HG02798 (cell line): ENCODE measurements at regions not wholly inside any gene's neighbourhood (a gene's known extent, or its start where the extent isn't known, plus 50 kb on each side); places are given as distances from the start of the nearest gene placed in this dataset.

Experiments
- ATAC-seq: cut with Tn5 transposase; IDR thresholded peaks from one replicate; pipeline ENCODE4 v1.9.1; 2021; ENCODE audit warnings: mild to moderate bottlenecking; ENCODE audit not compliant: unreplicated experiment, poor library complexity

DNA sequence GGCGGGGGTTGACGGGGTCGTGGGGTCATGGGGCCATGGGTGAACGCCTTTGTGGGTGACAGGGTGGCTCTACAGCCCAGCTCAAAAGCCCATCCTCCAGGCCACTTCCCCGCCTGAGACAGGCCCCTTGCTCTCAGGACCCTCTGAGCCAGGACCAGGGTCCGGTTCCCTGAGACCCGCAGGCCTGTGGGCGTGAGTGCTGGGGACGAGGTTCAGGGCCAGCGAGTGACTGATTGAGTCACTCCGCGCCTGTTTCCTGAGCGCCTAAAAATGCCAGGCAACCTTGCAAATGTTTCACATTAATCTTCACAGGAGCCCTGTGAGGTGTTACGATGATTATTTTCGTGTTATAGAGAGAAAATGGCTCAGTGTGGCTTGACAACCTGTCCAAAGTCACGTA is 97.8 kb downstream of the ZNF674 start:
- no peak for ATAC-seq

DNA sequence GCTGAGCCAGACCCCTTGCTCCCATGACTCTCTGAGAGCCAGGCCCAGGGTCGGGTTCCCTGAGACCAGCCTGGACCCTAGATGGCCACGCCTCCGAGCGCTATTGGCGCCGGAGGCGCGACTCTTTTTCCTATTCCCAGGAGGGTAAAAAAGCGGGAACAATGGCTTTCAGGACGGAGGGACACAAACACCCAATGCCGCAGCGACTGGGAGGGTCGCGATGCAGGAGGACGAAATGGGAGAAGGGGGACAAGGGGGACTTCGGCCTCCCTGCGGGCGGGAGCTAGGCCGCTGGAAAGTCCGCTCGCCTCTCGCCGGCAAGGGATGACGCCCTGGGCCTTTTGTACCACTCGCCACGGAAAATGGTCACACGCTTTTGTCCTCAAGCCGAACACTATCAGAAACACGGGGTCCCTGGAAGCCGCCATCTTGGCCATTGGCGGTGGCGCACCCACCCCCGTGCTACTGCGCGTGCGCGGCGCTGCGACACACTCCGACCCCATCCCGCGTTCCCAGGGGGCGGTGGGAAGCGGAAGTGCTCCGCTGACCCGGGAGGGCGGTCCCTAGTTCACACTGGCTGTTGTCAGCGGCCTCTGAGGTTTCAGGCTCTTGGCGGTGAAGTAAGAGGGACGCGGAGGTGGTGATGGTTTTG is 98.4 kb downstream of the ZNF674 start:
- peak; percentile 98 for ATAC-seq

DNA sequence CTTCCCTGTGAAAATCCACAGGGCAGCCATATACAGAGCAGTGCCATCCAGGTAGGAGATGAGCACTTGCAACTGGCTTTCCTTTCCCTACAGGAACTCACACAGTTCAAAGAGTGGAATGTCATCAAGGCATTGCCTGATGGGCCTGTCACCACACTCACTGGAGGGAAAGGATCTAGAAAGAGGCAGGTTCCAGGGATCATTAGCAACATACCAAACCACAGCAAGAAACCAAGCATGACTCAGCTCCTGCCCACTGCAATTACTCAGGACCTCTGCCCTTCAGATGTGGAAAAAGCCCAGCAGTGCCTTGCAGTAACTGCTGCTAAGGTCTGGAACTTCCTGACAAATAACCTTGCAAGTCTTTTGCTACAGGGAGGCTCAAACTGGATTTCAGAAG is 101.2 kb downstream of the ZNF674 start:
- no peak for ATAC-seq

DNA sequence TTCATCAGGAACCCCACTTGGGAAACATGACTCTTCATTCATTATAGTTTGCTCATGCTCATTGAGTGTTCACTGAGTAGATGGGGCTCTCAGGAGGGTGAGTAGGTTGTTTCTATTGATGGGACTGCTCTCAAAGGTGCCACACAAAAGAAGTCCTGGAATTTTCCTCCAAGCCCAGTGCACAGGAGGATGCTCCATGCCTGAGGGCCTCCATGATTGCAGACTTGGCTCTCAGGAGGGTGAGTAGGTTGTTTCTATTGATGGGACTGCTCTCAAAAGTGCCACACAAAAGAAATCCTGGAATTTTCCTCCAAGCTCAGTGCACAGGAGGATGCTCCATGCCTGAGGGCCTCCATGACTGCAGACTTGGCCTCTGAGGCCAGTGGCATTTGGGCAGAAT is 108.5 kb downstream of the ZNF674 start:
- no peak for ATAC-seq

DNA sequence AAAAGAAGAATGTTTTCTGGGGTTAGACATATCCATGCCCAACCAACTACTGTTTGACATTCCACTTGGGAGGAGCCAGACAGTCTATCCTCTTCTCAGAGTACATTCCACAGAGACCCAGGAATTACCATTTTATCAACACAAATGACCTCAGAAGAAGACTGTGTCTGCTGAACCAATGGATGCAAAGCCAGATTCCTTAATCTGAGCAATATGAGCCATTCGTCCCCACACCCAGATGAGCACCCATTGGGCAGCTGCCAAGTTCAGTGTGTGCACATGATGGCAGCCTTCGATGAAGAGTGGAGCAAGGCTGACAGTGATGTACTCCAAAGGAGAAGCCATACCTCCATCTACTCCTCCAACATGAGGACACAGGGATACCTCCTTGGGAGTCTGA is 111.3 kb downstream of the ZNF674 start:
- ATAC-seq = no peak

DNA sequence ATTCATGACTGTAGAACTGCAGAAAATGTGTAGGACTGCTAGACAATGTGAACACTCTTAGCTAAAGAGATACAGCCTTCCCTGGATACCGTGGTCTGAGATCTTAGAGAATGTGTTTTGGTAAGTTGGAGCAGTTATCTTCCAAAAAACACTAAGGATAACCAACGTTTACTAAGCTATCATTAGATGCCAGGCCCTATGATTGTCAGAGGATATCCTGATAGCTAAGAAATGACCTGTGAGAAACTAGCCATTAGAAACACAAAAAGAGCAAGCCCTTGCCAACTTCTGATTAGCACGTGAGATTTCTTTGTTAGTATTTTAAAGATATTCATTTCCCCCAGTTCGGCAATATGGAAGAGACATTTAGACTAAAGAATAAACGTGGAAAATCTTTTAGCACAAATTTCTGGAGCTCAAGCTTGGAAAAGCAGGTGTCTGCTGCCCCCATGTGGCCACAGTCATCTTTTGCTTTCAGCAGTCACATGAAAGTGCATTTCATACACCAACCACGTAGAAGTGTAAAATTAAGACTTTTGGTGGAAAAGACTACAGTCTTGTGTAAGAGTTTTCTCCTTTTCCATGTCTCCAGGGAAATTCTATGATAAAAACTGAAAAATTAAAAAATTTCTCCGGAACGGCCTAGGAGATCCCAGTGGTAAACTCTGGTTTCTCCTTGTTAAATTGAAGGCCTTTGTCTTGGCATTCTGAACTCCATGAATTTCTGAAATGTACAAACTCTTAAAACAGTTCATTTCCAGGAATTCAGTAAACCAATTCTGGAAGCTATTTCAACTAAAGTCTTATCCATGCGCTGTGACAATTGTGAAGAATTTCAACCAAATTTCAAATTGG is 136.4 kb downstream of the ZNF674 start:
- ATAC-seq = no peak

DNA sequence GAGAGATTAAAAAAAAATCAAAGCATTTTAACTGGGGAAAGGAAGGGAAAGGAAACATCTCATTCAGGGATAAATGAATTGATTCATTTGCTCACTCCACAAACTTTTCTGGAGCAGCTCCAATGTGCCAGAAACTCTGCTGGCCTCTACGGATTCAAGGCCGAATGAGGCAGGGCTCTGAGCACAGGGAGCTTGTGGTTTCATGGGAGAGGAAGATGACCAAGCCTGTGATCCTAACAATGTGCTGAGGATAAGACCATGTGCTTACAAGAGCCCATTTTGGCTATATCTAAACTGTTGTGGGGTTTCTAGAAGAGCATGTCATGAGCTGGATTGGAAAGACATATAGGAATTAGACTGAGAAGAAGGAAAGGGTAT is 137.5 kb downstream of the ZNF674 start:
- no peak for ATAC-seq

DNA sequence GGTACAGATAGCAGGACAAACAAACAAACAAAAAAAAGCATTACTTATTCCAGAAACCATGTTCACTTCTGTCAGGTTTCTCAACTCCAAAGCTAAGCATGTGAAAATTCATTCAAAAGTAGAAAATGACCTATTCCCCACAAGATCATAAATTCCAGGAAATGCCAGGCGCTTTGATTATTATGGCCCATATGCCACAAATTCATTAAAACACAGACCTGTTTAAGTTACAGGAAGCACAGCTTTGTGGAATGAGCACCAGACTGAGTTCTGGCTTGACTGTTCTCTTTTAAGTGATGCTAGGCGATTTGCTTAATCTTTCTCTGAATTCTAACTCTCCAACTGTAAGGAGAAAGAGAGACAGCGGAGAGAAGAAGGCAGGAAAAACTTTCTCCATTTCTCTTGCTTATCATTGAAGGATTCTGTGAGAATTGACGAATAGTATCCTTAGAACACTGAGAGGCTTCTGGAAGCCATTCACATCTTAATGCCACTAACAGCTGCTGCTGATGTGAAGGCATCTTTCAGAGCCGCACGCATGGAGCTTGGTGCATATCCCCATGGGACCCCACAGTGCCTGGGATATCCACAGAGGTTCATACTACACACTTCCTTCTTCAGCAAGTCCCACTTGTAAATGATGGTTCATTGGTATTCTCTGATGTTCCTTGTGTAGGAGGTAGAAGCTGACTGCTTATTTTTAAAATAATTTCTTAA is 138.0 kb downstream of the ZNF674 start:
- no peak for ATAC-seq

- no peak for ATAC-seq
Observed at GRCh38 chrX:46404774-46405173, 140.4 kb downstream of the ZNF674 start.

DNA sequence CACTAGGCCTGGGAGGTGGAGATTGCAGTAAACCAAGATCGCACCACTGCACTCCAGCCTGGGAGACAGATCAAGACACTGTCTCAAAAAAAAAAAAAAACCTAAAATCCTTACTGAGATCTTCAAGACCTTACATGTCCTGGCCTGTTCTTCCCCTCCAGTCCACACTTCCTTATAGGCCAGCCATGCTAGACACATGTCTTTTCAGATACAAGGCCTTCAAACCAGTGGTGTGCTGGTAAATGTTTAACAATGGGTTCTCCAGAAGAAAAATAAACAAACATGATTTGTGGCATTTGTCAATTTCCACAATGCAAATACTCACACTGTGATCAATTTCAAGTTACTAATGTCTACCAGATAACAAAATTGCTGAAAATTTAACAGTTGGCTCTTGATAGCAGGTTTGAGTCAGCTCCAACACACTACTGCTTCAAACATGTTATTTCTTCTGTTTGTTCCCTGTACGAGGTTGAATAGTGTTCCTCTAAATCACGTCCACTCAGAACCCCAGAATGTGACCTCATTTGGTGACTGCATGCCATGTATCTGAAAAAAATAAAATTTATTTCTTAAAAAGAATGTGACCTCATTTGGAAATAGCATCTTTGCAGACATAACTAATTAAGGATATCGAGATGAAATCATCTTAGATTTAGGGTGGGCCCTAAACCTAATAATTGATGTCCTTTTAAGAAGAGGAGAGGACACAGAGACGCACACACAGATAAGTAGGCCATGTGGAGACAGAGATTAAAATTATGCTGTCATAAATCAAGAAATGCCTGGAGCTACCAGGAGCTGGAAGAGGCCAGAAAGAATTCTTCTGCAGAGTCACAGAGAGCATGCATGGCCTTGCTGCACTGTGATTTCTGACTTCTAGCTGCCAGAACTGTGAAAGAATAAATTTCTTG is 144.4 kb downstream of the ZNF674 start:
- ATAC-seq = no peak

GRCh38 chrX:46398874-46399273 is 146.3 kb downstream of the ZNF674 start:
- ATAC-seq = no peak

DNA sequence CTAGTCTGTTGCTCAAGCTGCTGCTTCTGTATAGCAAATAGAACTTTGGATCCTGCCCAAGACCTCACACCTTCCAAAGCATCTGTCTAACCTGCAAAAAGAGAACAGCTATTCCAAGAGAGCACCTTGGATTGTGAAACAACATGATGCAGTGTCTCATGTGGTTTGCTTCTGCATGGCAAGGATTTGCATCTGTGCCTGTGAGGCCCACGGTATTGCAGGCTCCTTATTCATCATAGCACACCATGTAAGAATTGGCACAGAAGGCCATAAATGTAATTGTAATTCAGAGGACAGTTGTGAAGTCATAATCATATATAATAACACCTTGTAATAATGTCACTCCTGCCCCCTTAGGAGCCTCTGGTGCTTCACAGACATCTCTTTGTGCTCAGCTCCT is 147.1 kb downstream of the ZNF674 start:
- ATAC-seq = no peak

GRCh38 chrX:46386511-46386910 is 158.7 kb downstream of the ZNF674 start:
- ATAC-seq = no peak

DNA sequence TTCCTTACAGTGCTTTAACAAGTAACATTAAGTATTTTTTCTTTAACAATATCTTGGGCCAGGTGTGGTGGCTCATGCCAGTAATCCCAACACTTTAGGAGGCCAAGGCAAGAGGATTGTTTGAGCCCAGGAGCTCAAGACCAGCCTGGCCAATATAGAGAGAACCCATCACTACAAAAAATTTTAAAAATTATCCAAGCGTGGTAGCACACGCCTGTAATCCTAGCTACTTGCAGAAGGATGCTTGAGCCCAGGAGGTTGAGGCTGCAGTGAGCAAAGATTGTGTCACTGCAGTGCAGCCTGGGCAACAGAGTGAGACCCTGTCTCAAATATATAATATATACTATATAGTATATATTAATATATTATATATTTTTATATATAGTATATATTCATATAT is 162.2 kb downstream of the ZNF674 start:
- no peak for ATAC-seq

DNA sequence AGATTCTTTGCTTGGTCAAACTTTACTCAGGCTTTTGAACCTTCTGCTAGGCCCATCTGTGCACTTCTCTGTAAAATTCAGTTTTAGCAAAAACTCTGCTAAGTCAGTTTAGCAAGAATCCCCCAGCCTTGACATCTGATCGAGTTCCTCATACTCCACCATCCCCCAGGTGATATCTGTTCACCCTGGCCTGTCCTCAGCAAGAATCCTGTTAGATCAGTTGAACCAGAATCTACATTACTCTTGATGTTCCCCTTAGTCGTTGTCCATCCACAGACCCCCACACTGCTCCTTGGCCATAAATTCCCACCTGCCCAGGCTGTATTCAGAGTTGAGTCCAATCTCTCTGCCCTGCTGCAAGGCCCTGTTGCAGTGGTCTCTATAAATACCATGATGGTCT is 162.6 kb downstream of the ZNF674 start:
- ATAC-seq = no peak

- ATAC-seq = no peak
Observed at GRCh38 chrX:46381630-46382029, 163.6 kb downstream of the ZNF674 start.

DNA sequence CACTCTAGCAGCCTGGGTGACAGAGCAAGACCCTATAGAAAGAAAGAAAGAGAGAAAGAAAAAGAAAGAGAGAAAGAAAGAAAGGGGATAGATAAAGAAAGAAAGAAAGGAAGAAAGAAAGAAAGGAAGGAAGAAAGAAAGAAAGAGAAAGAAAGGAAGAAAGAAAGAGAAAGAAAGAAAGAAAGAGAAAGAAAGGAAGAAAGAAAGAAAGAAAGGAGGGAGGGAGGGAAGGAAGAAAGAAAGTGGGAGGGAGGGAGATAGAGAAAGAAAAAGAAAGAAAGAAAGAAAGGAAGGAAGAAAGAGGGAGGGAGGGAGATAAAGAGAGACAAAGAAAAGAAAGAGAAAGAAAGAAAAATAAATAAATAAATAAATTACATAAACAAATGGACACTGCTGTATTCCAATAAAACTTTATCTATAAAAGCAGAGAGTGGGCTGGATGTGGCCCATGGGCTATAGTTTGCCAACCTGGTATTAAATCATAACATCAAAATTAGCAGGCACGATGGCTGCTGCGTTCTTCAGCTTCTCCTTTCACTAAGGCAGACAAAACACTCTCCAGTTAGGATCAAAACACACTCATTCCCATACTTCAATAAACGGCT is 165.0 kb downstream of the ZNF674 start:
- no peak for ATAC-seq

- ATAC-seq = no peak
Observed at GRCh38 chrX:46376246-46376885, 168.9 kb downstream of the ZNF674 start.

GRCh38 chrX:46375831-46376230 is 169.4 kb downstream of the ZNF674 start:
- no peak for ATAC-seq
